ENCODE measurements at regions not wholly inside any gene's neighbourhood (a gene's known extent, or its start where the extent isn't known, plus 50 kb on each side); places are given as distances from the start of the nearest gene placed in this dataset.
"Not testable (repeated sequence)": the region's sequence is repeated elsewhere in the genome, so short reads cannot be mapped to it uniquely, and the experiment has no call there.

DNA sequence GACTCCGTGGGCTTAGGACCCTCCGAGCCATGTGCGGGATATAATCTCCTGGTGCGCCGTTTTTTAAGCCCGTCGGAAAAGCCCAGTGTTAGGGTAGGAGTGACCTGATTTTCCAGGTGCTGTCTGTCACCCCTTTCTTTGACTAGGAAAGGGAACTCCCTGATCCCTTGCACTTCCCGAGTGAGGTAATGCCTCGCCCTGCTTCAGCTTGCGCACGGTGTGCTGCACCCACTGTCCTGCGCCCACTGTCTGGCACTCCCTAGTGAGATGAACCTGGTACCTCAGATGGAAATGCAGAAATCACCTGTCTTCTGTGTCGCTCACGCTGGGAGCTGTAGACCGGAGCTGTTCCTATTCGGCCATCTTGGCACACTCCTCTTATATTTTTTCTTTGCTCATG lies 95.1 kb upstream of the FRMD4B start:
- not testable (repeated sequence) for DNase-seq

GRCh38 chr3:69474186-69474585 lies 88.3 kb upstream of the FRMD4B start:
- DNase-seq: no peak

GRCh38 chr3:69472093-69472492 lies 86.2 kb upstream of the FRMD4B start:
- no peak for DNase-seq

- no peak for DNase-seq
Measured at GRCh38 chr3:69463531-69463930, 77.6 kb upstream of the FRMD4B start.

DNA sequence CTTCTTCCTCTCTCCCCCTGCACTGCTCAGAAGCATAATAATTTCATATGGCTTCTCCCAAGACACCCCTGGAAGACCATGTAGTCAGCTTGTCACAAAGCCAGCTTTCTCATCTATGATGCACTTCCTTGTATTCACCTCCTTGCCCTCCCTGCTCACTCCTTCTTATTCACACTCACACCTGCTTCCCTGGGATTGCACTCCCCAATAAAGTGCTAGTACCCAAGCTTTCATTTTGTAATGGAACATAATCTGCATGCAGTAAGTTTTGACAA lies 76.9 kb upstream of the FRMD4B start:
- DNase-seq: no peak

DNA sequence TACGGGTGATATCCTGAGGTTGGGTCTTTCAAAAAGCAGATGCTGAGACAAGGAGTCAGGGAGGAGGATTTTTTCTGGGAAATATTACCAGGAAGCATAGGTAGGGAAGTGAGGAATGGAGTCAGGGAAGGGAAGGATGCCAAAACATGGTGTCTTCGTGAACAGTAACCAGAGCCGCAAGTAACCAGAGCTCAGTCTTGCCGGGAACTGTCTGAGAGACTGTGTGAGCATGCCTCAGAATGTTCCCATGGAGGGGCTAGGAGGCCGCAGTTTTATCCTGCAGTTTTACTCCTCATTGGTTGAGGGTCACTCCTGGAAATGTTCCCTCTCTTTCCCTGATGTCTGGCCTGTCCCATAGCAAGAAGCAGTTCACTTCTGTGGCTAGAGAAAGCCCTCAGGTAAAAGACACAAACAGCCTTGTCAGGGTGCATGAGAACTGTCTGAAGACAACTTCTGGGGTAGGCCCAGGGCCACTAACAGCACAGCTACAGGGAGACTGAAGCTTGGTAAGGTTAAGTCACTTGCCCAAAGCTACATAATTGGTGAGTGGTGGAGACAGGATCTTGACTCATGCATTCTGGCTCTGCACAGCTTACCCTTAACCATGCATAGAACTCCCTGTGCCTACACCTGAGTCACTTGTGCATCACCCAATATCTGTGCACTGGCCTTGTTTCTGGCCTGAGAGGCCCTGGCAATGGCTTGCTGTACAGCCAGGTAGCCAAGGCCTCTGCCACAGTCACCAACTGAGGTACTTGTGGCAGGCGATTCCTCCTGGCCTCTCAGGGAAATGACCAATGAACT lies 76.3 kb upstream of the FRMD4B start:
- DNase-seq: no peak

- DNase-seq: no peak
Measured at GRCh38 chr3:69460034-69460433, 74.1 kb upstream of the FRMD4B start.

DNA sequence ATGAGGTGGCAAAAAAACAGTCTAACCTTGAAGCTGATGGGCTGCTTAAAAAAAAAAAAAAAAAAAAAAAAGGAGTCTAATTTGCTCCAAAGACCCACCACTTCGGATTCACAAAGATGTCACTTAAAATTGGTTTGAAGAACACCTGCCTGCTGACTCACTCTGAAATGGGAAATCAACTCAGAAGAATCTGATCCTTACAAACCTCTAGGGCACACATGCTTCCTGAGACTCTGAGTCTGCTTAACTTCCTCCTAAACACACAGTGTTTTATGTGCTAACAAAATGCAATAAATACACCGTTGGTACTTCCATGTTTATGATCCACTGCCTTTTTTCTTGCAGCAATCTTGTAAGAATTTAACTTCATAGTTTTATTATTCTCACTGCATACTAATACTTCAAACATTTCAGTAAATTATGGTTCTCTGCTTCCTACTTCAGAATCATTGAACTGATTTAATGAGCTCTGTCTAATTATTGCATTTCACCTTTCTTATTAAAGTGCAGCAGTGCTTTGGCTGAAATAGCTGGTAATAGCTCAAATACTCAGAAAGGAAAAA lies 73.0 kb upstream of the FRMD4B start:
- DNase-seq: no peak

DNA sequence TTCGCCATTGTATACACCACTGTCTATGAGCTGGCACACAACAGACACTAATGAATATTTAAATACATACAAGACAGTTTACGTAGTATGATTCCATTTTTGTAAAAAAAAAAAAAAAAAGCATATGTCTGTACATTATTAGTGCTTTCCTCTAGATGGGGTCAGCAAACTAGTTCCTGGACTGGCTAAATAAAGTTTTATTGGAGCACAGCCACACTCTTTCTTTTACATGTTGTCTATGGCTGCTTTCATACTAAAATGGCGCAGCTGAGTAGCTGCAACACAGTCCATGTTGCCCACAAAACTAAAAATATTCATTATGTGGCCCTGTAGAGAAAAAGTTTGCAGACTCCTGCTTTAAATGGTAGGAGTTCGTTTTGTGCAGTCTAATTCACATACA lies 70.7 kb upstream of the FRMD4B start:
- DNase-seq: no peak

GRCh38 chr3:69454204-69454787 lies 68.4 kb upstream of the FRMD4B start:
- DNase-seq: no peak

GRCh38 chr3:69452295-69452694 lies 66.4 kb upstream of the FRMD4B start:
- no peak for DNase-seq

- no peak for DNase-seq
Measured at GRCh38 chr3:69451594-69451993, 65.7 kb upstream of the FRMD4B start.

DNA sequence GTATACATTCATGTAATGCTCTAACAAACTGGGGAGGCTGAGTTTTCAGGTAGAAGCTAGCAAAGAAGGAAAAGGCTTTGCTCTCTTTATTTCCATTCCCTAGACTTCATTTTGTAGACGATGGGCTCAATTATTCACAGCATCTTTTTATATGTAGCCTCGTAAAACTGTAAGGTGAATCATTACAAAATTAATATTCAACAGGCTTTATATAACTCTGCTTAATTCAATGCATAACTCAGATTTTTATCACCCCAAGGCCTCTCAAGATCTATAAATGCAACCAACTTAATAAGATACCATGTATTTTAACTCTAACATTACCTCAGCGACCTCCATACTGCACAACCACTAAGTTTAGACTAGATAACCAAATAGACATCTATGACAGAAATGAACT lies 63.0 kb upstream of the FRMD4B start:
- DNase-seq: no peak

DNA sequence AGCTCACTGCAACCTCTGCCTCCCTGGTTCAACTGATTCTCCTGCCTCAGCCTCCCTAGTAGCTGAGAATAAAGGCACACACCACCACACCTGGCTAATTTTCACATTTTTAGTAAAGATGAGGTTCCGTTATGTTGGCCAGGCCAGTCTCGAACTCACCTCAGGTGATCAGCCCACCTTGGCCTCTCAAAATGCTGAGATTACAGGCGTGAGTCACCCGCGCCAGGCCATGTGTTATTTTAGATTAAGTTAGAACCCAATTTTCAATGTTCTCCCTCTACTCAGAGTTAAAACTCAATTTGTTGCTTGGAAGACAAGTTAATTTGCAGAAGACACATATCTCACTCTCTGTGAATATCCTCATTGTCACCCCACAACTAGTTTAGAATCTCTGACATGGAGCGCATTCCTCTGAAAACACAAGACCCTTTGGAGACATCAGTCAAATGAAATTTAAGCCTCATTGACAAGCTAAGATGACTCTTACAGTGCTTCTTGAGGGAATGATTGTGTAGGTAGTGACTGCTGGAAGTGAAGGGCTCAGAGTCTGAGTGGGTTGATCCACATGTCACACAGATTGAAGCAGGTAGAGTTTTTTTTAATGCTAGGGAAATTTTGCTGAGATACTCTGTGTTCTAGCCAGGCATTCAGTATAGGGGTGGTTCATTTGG lies 60.6 kb upstream of the FRMD4B start:
- DNase-seq: no peak

- no peak for DNase-seq
Measured at GRCh38 chr3:69445498-69445897, 59.6 kb upstream of the FRMD4B start.

- no peak for DNase-seq
Measured at GRCh38 chr3:69445024-69445423, 59.1 kb upstream of the FRMD4B start.

DNA sequence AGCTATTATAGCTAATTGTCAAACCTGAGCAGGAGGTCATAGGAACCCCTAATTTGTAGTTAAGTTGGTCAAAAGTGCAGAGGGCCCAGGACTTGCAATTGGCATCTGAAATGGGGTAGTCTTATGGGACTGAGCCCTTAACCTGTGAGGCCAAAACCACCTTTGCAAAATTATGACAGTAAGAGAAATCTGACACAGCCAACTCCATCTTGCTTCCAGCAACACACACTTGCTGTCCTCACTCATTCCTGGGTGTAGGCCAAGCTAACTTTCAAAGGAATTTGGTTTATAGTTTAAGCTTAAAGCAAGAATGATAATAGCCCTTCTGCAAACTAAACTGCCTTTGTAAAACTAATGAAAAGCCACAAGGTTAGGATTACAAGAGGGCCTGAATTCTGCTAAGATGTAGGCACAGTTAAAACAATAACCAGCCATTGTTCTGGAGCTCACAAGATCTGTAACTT lies 57.6 kb upstream of the FRMD4B start:
- DNase-seq: no peak

- no peak for DNase-seq
Measured at GRCh38 chr3:69442771-69443311, 57.0 kb upstream of the FRMD4B start.

- DNase-seq: no peak
Measured at GRCh38 chr3:69441732-69442131, 55.8 kb upstream of the FRMD4B start.

- no peak for DNase-seq
Measured at GRCh38 chr3:69441040-69441439, 55.2 kb upstream of the FRMD4B start.

DNA sequence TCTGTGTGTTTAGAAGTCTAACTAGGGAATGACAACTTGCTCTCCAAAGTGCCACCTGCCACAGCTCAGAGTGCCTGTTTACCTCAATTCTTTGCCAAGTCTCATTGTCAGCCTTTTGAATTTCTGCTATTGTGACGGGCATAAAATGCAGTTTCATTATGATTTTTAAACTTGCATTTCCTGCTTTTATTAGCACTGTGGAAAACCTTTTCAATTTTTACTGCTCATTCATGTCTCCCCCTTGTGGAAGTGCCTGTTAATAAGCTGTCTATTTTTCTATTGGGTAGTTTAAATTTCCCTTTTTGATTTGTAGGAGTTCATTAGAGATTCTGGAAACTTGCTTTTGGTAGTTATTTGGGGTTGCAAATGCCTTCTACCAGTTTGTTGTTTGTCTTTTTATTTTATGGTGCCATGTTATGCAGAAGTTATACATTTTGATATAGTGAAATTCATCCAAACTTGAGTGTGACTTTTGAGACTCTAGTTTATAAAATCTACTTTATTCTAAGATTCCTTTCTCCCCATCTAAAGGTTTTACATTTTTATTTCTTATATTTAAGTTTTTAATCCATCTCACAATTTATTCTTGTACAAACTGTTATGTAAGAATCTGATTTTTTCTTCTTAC lies 53.9 kb upstream of the FRMD4B start:
- peak; percentile 3 for DNase-seq

DNA sequence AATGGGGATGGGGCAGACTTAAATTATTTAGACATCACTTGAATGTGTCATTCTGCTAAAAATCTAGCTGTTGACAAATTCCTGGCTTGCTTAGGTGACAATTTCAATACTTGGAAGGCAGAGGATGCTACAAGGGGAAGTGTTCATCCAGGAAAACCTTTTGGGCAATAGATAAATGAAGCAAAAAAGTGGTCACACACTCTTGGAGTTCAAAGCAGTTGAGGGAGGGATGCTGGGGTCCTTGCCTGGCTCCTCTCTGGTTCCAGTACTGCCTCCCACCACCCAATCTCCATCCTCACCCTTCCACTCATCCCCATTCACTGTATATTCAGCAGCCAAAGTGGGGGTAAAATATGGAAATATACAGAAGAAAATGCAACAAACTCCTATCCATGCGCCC lies 52.6 kb upstream of the FRMD4B start:
- no peak for DNase-seq

Data from NCI-H2029 (cell line).